Esophagus muscularis mucosa (tissue), 4 donors: ENCODE measurements at regions not wholly inside any gene's neighbourhood (a gene's known extent, or its start where the extent isn't known, plus 50 kb on each side); places are given as distances from the start of the nearest gene placed in this dataset.

ENCODE experiments used
- DNase-seq: peaks from one replicate; pipeline ENCODE4 v3.0.0-alpha.2; 2017; ENCODE audit errors: extremely low spot score
- H3K27ac ChIP-seq, 4 donors: fragments of 200-600 bp; sonication (generic); replicated peaks in 1 of 4; 1 replicate in 3 of 4; 2 replicates in 1 of 4; pipeline ENCODE4 v1.5.1; 2016 to 2019; ENCODE audit warnings: mild to moderate bottlenecking in 1 of 4
- H3K27me3 ChIP-seq, 4 donors: fragments of 200-600 bp; sonication (generic); one replicate each; pipeline versions ENCODE4 v1.5.1 to v1.6.0; 2016 to 2019
- H3K36me3 ChIP-seq, 4 donors: fragments of 200-600 bp; sonication (generic); one replicate each; pipeline ENCODE4 v1.5.1; 2016 to 2019
- H3K4me1 ChIP-seq, 4 donors: fragments of 200-600 bp; sonication (generic); one replicate each; pipeline ENCODE4 v1.5.1; 2016 to 2019
- H3K4me3 ChIP-seq, 4 donors: fragments of 200-600 bp; sonication (generic); 1 replicate in 2 of 4; 2 replicates in 2 of 4; pipeline ENCODE4 v1.5.1; 2016 to 2019; ENCODE audit warnings: mild to moderate bottlenecking in 4 of 4, moderate library complexity in 1 of 4
- H3K9me3 ChIP-seq, 4 donors: fragments of 200-600 bp; sonication (generic); 1 replicate in 3 of 4; 2 replicates in 1 of 4; pipeline ENCODE4 v1.5.1; 2016 to 2019
- EP300 ChIP-seq: sonication (generic); formaldehyde crosslinking; IDR thresholded peaks from one replicate; pipeline ENCODE4 v1.6.1; 2017; ENCODE audit warnings: antibody characterized with exemption
- POLR2A ChIP-seq: fragments of 450-650 bp; IDR thresholded peaks from one replicate; pipeline ENCODE4 v1.6.1; 2017; ENCODE audit warnings: antibody characterized with exemption, moderate library complexity, mild to moderate bottlenecking, low read depth
- POLR2AphosphoS5 ChIP-seq, 2 donors: sonication (generic); formaldehyde crosslinking; IDR thresholded peaks; one replicate each; pipeline ENCODE4 v1.6.1; 2017; ENCODE audit warnings: antibody characterized with exemption in 2 of 2
- WGBS: methylation state at CpG from one replicate; pipeline ENCODE4 v1.1.5; 2018; 5-methylcytosine and 5-hydroxymethylcytosine counted together
- intact Hi-C: fragments of 100-400 bp; cut with DNase I; formaldehyde crosslinking; loops from one replicate; pipeline ENCODE4 v1.15.1; 2023
- TF ChIP-seq, protein P1 (sequence below), 3 experiments: fragments of 200-600 bp in 2 of 3; fragments of 450-650 bp in 1 of 3; sonication (generic) in 2 of 3; IDR thresholded peaks; one replicate each; pipeline ENCODE4 v1.5.1; 2017 to 2019; ENCODE audit warnings: antibody characterized with exemption in 3 of 3, mild to moderate bottlenecking in 2 of 3, moderate library complexity in 1 of 3

DNA sequence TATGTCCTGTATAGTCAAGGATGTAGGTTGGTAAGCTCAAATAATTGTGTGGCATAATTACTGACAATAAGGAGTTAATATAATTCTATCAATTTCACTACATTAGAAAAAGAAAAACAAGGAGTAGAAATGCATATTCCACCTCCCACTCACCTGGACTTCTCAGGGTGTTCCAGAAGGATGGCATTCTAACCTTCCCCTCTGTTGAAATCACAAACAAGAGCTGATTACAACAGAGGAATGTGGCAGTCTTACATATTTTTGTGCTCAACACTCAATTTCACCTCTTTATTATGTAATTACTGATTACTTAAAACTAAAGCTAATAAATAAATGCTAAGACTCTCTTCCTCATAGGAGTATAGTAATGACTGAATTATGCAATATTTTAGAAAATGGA is 745.3 kb downstream of the DTWD2 start:
- no peaks in the 10 kb centered on the region for H3K27me3 ChIP-seq
- no peaks in the 10 kb centered on the region for H3K4me1 ChIP-seq
- TF ChIP-seq POLR2AphosphoS5 (IDR thresholded peaks at IDR 0.05) (no peak), EP300 (no peak), POLR2A (no peak)
- TF ChIP-seq, protein P1, sequence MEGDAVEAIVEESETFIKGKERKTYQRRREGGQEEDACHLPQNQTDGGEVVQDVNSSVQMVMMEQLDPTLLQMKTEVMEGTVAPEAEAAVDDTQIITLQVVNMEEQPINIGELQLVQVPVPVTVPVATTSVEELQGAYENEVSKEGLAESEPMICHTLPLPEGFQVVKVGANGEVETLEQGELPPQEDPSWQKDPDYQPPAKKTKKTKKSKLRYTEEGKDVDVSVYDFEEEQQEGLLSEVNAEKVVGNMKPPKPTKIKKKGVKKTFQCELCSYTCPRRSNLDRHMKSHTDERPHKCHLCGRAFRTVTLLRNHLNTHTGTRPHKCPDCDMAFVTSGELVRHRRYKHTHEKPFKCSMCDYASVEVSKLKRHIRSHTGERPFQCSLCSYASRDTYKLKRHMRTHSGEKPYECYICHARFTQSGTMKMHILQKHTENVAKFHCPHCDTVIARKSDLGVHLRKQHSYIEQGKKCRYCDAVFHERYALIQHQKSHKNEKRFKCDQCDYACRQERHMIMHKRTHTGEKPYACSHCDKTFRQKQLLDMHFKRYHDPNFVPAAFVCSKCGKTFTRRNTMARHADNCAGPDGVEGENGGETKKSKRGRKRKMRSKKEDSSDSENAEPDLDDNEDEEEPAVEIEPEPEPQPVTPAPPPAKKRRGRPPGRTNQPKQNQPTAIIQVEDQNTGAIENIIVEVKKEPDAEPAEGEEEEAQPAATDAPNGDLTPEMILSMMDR (IDR thresholded peaks at IDR 0.05): no peak
- no peak for DNase-seq
- no peaks in the 10 kb centered on the region for H3K36me3 ChIP-seq
- H3K27ac ChIP-seq: no peak overlapping the region
- no peak overlapping the region for H3K4me3 ChIP-seq
- intact Hi-C loops: no loop called here
- peaks cover 0 to 3% (median 0%) of the 10 kb centered on the region in 4 donors for H3K9me3 ChIP-seq

DNA sequence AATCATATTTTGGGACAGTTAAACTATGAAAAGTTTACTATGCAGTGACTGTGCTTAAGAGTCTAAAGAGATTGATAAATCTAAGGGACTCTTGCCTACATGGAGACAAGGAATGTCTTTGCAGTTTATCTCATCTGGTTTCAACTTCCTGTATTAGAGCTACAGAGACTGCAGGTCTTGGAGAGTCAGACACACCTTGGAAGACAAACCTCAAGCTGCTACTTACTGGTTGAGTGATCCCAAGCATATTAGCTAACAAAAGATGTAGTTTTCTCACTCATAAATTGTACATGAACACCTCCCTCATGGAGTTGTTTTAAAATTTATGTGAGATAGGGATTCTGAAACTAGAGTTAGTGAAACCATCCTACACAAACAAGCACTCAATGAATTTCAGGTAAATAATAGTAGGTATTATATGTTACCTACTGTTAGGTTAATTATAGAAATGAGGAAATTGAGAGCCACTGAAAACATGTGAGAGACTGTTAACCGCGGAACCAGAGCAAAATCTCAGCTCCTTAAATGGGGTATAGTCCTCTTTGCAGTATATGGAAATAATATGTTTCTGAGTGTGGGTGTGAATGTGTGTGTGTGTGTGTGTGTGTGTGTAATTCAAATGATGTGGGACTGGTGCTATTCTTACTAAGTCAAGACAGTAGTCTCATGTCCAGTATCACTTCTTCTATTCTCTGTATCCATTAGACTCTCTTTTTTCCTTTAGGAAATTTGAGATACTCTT is 752.1 kb downstream of the DTWD2 start:
- H3K9me3 ChIP-seq: no peaks in the 10 kb centered on the region
- intact Hi-C loops: no loop called here
- H3K36me3 ChIP-seq: no peaks in the 10 kb centered on the region
- no peak for DNase-seq
- H3K4me3 ChIP-seq: no peak overlapping the region
- no peaks in the 10 kb centered on the region for H3K27me3 ChIP-seq
- 82% methylated on average over 2 of the region's 2 CpGs for WGBS
- H3K27ac ChIP-seq: no peak overlapping the region
- TF ChIP-seq POLR2A: no peak
- TF ChIP-seq, protein P1 (IDR thresholded peaks at IDR 0.05): no peak
- no peak for TF ChIP-seq POLR2AphosphoS5 (IDR thresholded peaks at IDR 0.05)
- no peak for TF ChIP-seq EP300
- no peaks in the 10 kb centered on the region for H3K4me1 ChIP-seq

DNA sequence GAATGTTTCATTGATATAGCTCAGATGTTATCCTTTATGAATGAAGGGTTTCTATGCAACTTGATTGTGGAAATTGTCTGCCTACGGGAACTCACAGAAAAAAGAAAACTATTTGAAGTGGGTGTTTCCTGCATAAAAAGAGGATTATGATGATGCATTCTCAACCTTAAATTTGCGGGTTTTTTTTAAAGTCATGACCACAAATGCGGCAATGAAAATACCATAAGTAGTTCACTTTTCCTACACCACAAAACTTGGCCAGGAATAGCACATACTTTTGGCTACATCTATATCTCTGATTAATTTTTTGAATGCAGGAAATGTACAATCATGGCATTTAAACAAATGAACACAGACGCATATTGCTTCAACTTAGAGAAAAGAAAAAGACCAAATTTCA is 754.7 kb downstream of the DTWD2 start:
- Histone ChIP-seq H3K36me3 (no peaks in the 10 kb centered on the region), H3K27ac (no peak overlapping the region), H3K27me3 (no peaks in the 10 kb centered on the region), H3K9me3 (no peaks in the 10 kb centered on the region), H3K4me3 (no peak overlapping the region), H3K4me1 (no peaks in the 10 kb centered on the region)
- 78% methylated on average over 4 of the region's 4 CpGs for WGBS
- TF ChIP-seq POLR2AphosphoS5 (IDR thresholded peaks at IDR 0.05) (no peak), EP300 (no peak), POLR2A (no peak)
- TF ChIP-seq, protein P1 (IDR thresholded peaks at IDR 0.05): no peak
- intact Hi-C loops: no loop called here
- no peak for DNase-seq

DNA sequence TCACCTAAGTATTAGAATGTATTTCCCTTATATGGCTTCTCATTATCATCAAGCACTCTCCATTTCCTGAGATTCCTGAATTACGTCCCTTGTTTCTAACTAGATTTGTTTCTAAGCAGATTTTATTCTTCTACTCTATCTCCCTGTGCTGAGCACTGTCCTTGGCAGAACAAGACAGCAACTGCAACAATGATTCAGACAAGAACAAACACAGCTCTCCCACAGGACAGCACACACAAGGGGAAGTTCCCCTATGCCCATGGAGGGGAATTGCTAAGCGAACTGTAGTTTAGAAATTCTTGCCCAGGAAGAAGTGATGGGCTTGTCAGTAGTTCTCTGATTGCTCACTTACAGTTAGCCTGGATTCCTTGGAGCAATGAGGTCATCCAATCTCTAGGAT is 759.9 kb downstream of the DTWD2 start:
- no peak overlapping the region for H3K4me3 ChIP-seq
- no peak for DNase-seq
- H3K36me3 ChIP-seq: no peaks in the 10 kb centered on the region
- H3K4me1 ChIP-seq: no peaks in the 10 kb centered on the region
- TF ChIP-seq POLR2AphosphoS5 (IDR thresholded peaks at IDR 0.05): no peak
- TF ChIP-seq, protein P1 (IDR thresholded peaks at IDR 0.05): no peak
- no peak for TF ChIP-seq EP300
- no peak for TF ChIP-seq POLR2A
- WGBS: 85% methylated on average over 2 of the region's 2 CpGs
- no peak overlapping the region for H3K27ac ChIP-seq
- intact Hi-C loops: no loop called here
- H3K9me3 ChIP-seq: no peaks in the 10 kb centered on the region
- no peaks in the 10 kb centered on the region for H3K27me3 ChIP-seq

DNA sequence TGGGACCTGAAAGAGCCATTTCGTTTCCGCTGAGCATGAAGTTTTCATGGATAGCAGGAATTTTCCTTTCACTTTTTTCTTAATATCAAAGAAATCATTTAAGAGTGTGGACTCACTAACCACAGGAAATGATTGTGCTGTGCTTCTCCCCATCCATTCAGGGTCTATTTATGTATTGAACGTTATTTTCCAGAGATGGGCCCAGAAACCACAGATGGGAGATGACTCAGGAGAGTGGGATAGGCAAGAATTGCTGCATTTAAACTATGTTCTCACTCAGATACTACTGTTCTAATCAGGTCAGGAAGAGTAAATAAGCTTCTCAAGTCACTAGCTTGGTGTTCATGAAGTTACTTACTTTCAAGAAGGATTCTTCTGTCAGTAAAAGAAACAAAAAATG is 763.8 kb downstream of the DTWD2 start:
- no peaks in the 10 kb centered on the region for H3K9me3 ChIP-seq
- H3K27ac ChIP-seq: no peak overlapping the region
- TF ChIP-seq EP300: no peak
- TF ChIP-seq POLR2AphosphoS5 (IDR thresholded peaks at IDR 0.05): no peak
- TF ChIP-seq, protein P1 (IDR thresholded peaks at IDR 0.05): no peak
- no peak for TF ChIP-seq POLR2A
- no peaks in the 10 kb centered on the region for H3K4me1 ChIP-seq
- H3K27me3 ChIP-seq: no peaks in the 10 kb centered on the region
- 79% methylated on average over 3 of the region's 3 CpGs for WGBS
- intact Hi-C loops: no loop called here
- H3K4me3 ChIP-seq: no peak overlapping the region
- no peaks in the 10 kb centered on the region for H3K36me3 ChIP-seq
- DNase-seq: no peak
